Bronchial epithelial cell (primary cell): ENCODE measurements at regions not wholly inside any gene's neighbourhood (a gene's known extent, or its start where the extent isn't known, plus 50 kb on each side); places are given as distances from the start of the nearest gene placed in this dataset.
"Not testable (repeated sequence)": the region's sequence is repeated elsewhere in the genome, so short reads cannot be mapped to it uniquely, and the experiment has no call there.

Experiments used
- DNase-seq: peaks from one replicate; pipeline ENCODE4 v3.0.0-alpha.2; 2010; ENCODE audit warnings: low read depth
- FAIRE-seq: peaks from 2 replicates; lab custom pipeline; 2011; peaks lifted over from hg19 to GRCh38; lab: Jason Lieb, UNC
- H3K27me3 ChIP-seq: 2 replicates; pipeline ENCODE4 v1.5.1; 2011; ENCODE audit warnings: low read length; ENCODE audit not compliant: control insufficient read depth, insufficient read depth
- H3K36me3 ChIP-seq: 2 replicates; pipeline ENCODE4 v1.5.1; 2011; ENCODE audit warnings: low read length; ENCODE audit not compliant: control insufficient read depth, insufficient read depth
- H3K4me3 ChIP-seq: 2 replicates; pipeline ENCODE4 v1.5.1; 2011; ENCODE audit warnings: mild to moderate bottlenecking, low read depth, low read length, control low read depth
- CTCF ChIP-seq: IDR thresholded peaks from 2 replicates; pipeline ENCODE4 v1.5.1; 2011; ENCODE audit warnings: mild to moderate bottlenecking, moderate library complexity, low read length, control low read depth, inconsistent platforms; ENCODE audit not compliant: insufficient read depth, severe bottlenecking

GRCh38 chr3:192063570-192063969, 602.6 kb downstream of the PYDC2 start:
- TF ChIP-seq CTCF: no peak
- FAIRE-seq (no peak), DNase-seq (peak; percentile 36)
- no peaks in the 10 kb centered on the region for H3K36me3 ChIP-seq
- H3K27me3 ChIP-seq: no peaks in the 10 kb centered on the region
- no peak overlapping the region for H3K4me3 ChIP-seq

GRCh38 chr3:192064959-192065358, 604.0 kb downstream of the PYDC2 start:
- no peak for TF ChIP-seq CTCF
- H3K4me3 ChIP-seq: no peak overlapping the region
- H3K27me3 ChIP-seq: no peaks in the 10 kb centered on the region
- H3K36me3 ChIP-seq: no peaks in the 10 kb centered on the region
- FAIRE-seq (no peak), DNase-seq (no peak)

GRCh38 chr3:192066253-192066652, 605.3 kb downstream of the PYDC2 start:
- not testable (repeated sequence) for H3K27me3 ChIP-seq, H3K36me3 ChIP-seq, DNase-seq, FAIRE-seq, H3K4me3 ChIP-seq

- DNase-seq (no peak), FAIRE-seq (no peak)
- TF ChIP-seq CTCF: no peak
- no peak overlapping the region for H3K4me3 ChIP-seq
- H3K36me3 ChIP-seq: no peaks in the 10 kb centered on the region
- no peaks in the 10 kb centered on the region for H3K27me3 ChIP-seq
These were observed 607.7 kb downstream of the PYDC2 start for GRCh38 chr3:192068464-192069254.

- TF ChIP-seq CTCF: no peak
- no peaks in the 10 kb centered on the region for H3K27me3 ChIP-seq
- no peak overlapping the region for H3K4me3 ChIP-seq
- H3K36me3 ChIP-seq: no peaks in the 10 kb centered on the region
- FAIRE-seq (no peak), DNase-seq (no peak)
These were observed 617.0 kb downstream of the PYDC2 start for GRCh38 chr3:192077795-192078497.

GRCh38 chr3:192079098-192079497, 618.1 kb downstream of the PYDC2 start:
- H3K4me3 ChIP-seq: no peak overlapping the region
- DNase-seq: no peak
- H3K36me3 ChIP-seq: no peaks in the 10 kb centered on the region
- TF ChIP-seq CTCF: no peak
- no peaks in the 10 kb centered on the region for H3K27me3 ChIP-seq
- FAIRE-seq: no peak
